Activated CD4-positive, alpha-beta memory T cell treated with anti-CD3 and anti-CD28 coated beads, Interleukin-2, amount 10 ng/mL, durations not matched to agents 7 days and 5 days (primary cell): ENCODE measurements at regions not wholly inside any gene's neighbourhood (a gene's known extent, or its start where the extent isn't known, plus 50 kb on each side); places are given as distances from the start of the nearest gene placed in this dataset.

Source experiments
- CTCF ChIA-PET: fragments of 350-600 bp; sonication (Branson Sonifier 250); formaldehyde crosslinking; loops from one replicate; lab custom pipeline; 2021; ENCODE audit warnings: antibody characterized with exemption, inconsistent platforms; lab: Charles Lee
- POLR2A ChIA-PET: fragments of 350-600 bp; sonication (Branson Sonifier 250); formaldehyde crosslinking; loops from one replicate; lab custom pipeline; 2021; ENCODE audit warnings: antibody characterized with exemption; lab: Charles Lee
- DNase-seq: peaks from one replicate; pipeline ENCODE4 v3.0.0-alpha.2; 2020
- H3K27ac Mint-ChIP-seq: one replicate; pipeline ENCODE4 v1.8.0; 2021; ENCODE audit warnings: mild to moderate bottlenecking, mixed read lengths
- H3K27me3 Mint-ChIP-seq: one replicate; pipeline ENCODE4 v1.8.0; 2021; ENCODE audit warnings: mixed read lengths
- H3K36me3 Mint-ChIP-seq: one replicate; pipeline ENCODE4 v1.8.0; 2021; ENCODE audit warnings: low read depth, mixed read lengths
- H3K4me1 Mint-ChIP-seq: one replicate; pipeline ENCODE4 v1.8.0; 2021; ENCODE audit warnings: mixed read lengths
- H3K4me3 Mint-ChIP-seq: one replicate; pipeline ENCODE4 v1.8.0; 2021; ENCODE audit warnings: mild to moderate bottlenecking, mixed read lengths
- H3K9me3 Mint-ChIP-seq: one replicate; pipeline ENCODE4 v1.8.0; 2021; ENCODE audit warnings: mixed read lengths

- Mint-ChIP-seq H3K36me3 (no peaks in the 10 kb centered on the region), H3K27me3 (no peaks in the 10 kb centered on the region), H3K27ac (no peak overlapping the region), H3K4me1 (no peaks in the 10 kb centered on the region), H3K4me3 (no peak overlapping the region), H3K9me3 (peaks cover 6% of the 10 kb centered on the region)
- ChIA-PET CTCF (no interaction called here), POLR2A (no interaction called here)
- no peak for DNase-seq
Observed at GRCh38 chr1:4089421-4090175, 189.5 kb upstream of the C1orf174 start.

- H3K36me3 Mint-ChIP-seq: no peaks in the 10 kb centered on the region
Observed at GRCh38 chr1:4090556-4090955, 190.5 kb upstream of the C1orf174 start.

GRCh38 chr1:4090976-4091660 lies 191.0 kb upstream of the C1orf174 start:
- H3K27ac Mint-ChIP-seq: no peak overlapping the region

More at GRCh38 chr1:4090556-4090955, 190.5 kb upstream of the C1orf174 start:
- no peaks in the 10 kb centered on the region for H3K4me1 Mint-ChIP-seq
- ChIA-PET CTCF (no interaction called here), POLR2A (no interaction called here)
- DNase-seq: no peak
- no peaks in the 10 kb centered on the region for H3K27me3 Mint-ChIP-seq
- no peak overlapping the region for H3K27ac Mint-ChIP-seq
- peaks cover 6% of the 10 kb centered on the region for H3K9me3 Mint-ChIP-seq
- H3K4me3 Mint-ChIP-seq: no peak overlapping the region

GRCh38 chr1:4091996-4092395 lies 191.9 kb upstream of the C1orf174 start:
- no peak for DNase-seq
- POLR2A ChIA-PET: interaction anchor here (1.0 kb wide), 1 partner anchor 17 kb away, joined by 3 read pairs; no protein-coding TSS in a partner anchor
- no peaks in the 10 kb centered on the region for H3K36me3 Mint-ChIP-seq

More at GRCh38 chr1:4090976-4091660, 191.0 kb upstream of the C1orf174 start:
- ChIA-PET POLR2A (interaction anchor here (1.0 kb wide), 1 partner anchor 18 kb away, joined by 3 read pairs; no protein-coding TSS in a partner anchor), CTCF (no interaction called here)
- no peaks in the 10 kb centered on the region for H3K36me3 Mint-ChIP-seq
- no peak for DNase-seq
- H3K27me3 Mint-ChIP-seq: no peaks in the 10 kb centered on the region
- H3K9me3 Mint-ChIP-seq: peaks cover 6% of the 10 kb centered on the region
- H3K4me3 Mint-ChIP-seq: no peak overlapping the region
- no peaks in the 10 kb centered on the region for H3K4me1 Mint-ChIP-seq

GRCh38 chr1:4093856-4094565 lies 193.9 kb upstream of the C1orf174 start:
- H3K27me3 Mint-ChIP-seq: no peaks in the 10 kb centered on the region
- no peaks in the 10 kb centered on the region for H3K36me3 Mint-ChIP-seq
- no peak overlapping the region for H3K27ac Mint-ChIP-seq
- no peak overlapping the region for H3K4me3 Mint-ChIP-seq
- DNase-seq: no peak
- peaks cover 6% of the 10 kb centered on the region for H3K9me3 Mint-ChIP-seq
- POLR2A ChIA-PET: no interaction called here
- CTCF ChIA-PET: no interaction called here
- no peaks in the 10 kb centered on the region for H3K4me1 Mint-ChIP-seq

More at GRCh38 chr1:4091996-4092395, 191.9 kb upstream of the C1orf174 start:
- Mint-ChIP-seq H3K27ac (no peak overlapping the region), H3K4me3 (no peak overlapping the region), H3K27me3 (no peaks in the 10 kb centered on the region), H3K4me1 (no peaks in the 10 kb centered on the region), H3K9me3 (peaks cover 6% of the 10 kb centered on the region)
- CTCF ChIA-PET: no interaction called here

- no peak overlapping the region for H3K4me3 Mint-ChIP-seq
- CTCF ChIA-PET: no interaction called here
- no peaks in the 10 kb centered on the region for H3K27me3 Mint-ChIP-seq
- no peak for DNase-seq
- H3K27ac Mint-ChIP-seq: no peak overlapping the region
- no peaks in the 10 kb centered on the region for H3K36me3 Mint-ChIP-seq
- H3K4me1 Mint-ChIP-seq: no peaks in the 10 kb centered on the region
- POLR2A ChIA-PET: no interaction called here
- H3K9me3 Mint-ChIP-seq: peaks cover 6% of the 10 kb centered on the region
Observed at GRCh38 chr1:4095433-4095971, 195.4 kb upstream of the C1orf174 start.

- no peaks in the 10 kb centered on the region for H3K36me3 Mint-ChIP-seq
- ChIA-PET POLR2A (no interaction called here), CTCF (no interaction called here)
- H3K4me1 Mint-ChIP-seq: no peaks in the 10 kb centered on the region
- no peak for DNase-seq
- peaks cover 2% of the 10 kb centered on the region for H3K27me3 Mint-ChIP-seq
- H3K27ac Mint-ChIP-seq: no peak overlapping the region
- H3K4me3 Mint-ChIP-seq: no peak overlapping the region
- no peaks in the 10 kb centered on the region for H3K9me3 Mint-ChIP-seq
Observed at GRCh38 chr1:4101459-4102161, 201.5 kb upstream of the C1orf174 start.

GRCh38 chr1:4105300-4105880 lies 205.3 kb upstream of the C1orf174 start:
- no peak overlapping the region for H3K27ac Mint-ChIP-seq
- no peak for DNase-seq
- H3K4me3 Mint-ChIP-seq: no peak overlapping the region
- no peaks in the 10 kb centered on the region for H3K36me3 Mint-ChIP-seq
- POLR2A ChIA-PET: no interaction called here
- CTCF ChIA-PET: no interaction called here
- H3K4me1 Mint-ChIP-seq: no peaks in the 10 kb centered on the region
- peaks cover 2% of the 10 kb centered on the region for H3K27me3 Mint-ChIP-seq
- no peaks in the 10 kb centered on the region for H3K9me3 Mint-ChIP-seq

GRCh38 chr1:4106731-4107130 lies 206.7 kb upstream of the C1orf174 start:
- CTCF ChIA-PET: no interaction called here
- no peak overlapping the region for H3K27ac Mint-ChIP-seq
- no peaks in the 10 kb centered on the region for H3K4me1 Mint-ChIP-seq
- H3K27me3 Mint-ChIP-seq: peaks cover 2% of the 10 kb centered on the region
- H3K4me3 Mint-ChIP-seq: no peak overlapping the region
- POLR2A ChIA-PET: no interaction called here
- DNase-seq: no peak
- no peaks in the 10 kb centered on the region for H3K9me3 Mint-ChIP-seq
- no peaks in the 10 kb centered on the region for H3K36me3 Mint-ChIP-seq

GRCh38 chr1:4107291-4107690 lies 207.2 kb upstream of the C1orf174 start:
- no peaks in the 10 kb centered on the region for H3K9me3 Mint-ChIP-seq
- DNase-seq: no peak
- H3K36me3 Mint-ChIP-seq: no peaks in the 10 kb centered on the region
- H3K4me1 Mint-ChIP-seq: no peaks in the 10 kb centered on the region
- no peak overlapping the region for H3K27ac Mint-ChIP-seq
- ChIA-PET CTCF (no interaction called here), POLR2A (no interaction called here)
- peaks cover 1% of the 10 kb centered on the region for H3K27me3 Mint-ChIP-seq
- no peak overlapping the region for H3K4me3 Mint-ChIP-seq

GRCh38 chr1:4108331-4108730 lies 208.3 kb upstream of the C1orf174 start:
- CTCF ChIA-PET: no interaction called here
- no peaks in the 10 kb centered on the region for H3K27me3 Mint-ChIP-seq
- H3K9me3 Mint-ChIP-seq: no peaks in the 10 kb centered on the region
- POLR2A ChIA-PET: no interaction called here
- H3K4me3 Mint-ChIP-seq: no peak overlapping the region
- no peak for DNase-seq
- no peaks in the 10 kb centered on the region for H3K36me3 Mint-ChIP-seq
- no peak overlapping the region for H3K27ac Mint-ChIP-seq
- no peaks in the 10 kb centered on the region for H3K4me1 Mint-ChIP-seq
